ENCODE measurements at regions not wholly inside any gene's neighbourhood (a gene's known extent, or its start where the extent isn't known, plus 50 kb on each side); places are given as distances from the start of the nearest gene placed in this dataset.
"Not testable (repeated sequence)": the region's sequence is repeated elsewhere in the genome, so short reads cannot be mapped to it uniquely, and the experiment has no call there.

DNA sequence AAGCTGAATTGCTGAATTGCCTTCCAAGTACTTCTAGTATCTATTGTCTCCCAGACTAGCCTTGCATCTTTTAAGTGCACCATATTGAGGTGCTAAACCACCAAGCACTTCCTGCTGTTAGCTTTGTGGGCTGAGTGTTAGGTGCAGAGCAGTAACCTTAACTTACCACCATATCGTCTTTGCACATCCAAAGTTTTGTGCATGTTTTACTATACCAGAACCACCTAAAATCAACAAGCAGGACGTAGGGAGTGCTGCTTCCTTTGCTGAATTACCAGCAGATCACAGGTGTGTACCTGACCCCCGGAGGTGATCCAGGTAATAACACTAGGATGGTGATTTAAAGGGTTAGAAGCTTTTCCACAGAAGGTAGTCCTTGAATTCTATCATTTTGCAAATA is 359.9 kb upstream of the HNRNPA3 start:
- in situ Hi-C loops (cut with HindIII; ENCODE audit: low pct_unique_long_range_greater_than_20kb, low sequenced_read_pairs) = no loop called here
- no peak for DNase-seq (ENCODE audit: low read depth)

DNA sequence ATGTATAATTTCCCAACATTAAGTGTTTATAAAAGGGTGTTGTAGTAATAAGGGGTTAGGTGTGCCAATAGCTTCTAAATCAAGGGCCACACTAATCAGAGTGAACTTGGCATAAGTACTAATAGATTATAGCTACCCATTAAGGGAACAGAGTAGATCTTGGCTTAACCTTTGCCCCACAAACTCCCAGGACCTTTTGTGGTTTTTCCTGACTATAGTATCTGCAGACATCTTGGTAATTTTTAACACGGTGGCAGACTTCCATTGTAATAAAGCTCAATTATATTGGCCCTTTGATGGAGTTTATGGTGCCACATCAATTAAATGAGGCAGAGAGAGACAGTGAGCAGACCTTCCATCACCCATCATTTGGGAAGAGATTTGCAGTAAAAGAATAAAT is 358.5 kb upstream of the HNRNPA3 start:
- in situ Hi-C loops (cut with HindIII; ENCODE audit: low pct_unique_long_range_greater_than_20kb, low sequenced_read_pairs) = no loop called here
- DNase-seq (ENCODE audit: low read depth) = no peak

DNA sequence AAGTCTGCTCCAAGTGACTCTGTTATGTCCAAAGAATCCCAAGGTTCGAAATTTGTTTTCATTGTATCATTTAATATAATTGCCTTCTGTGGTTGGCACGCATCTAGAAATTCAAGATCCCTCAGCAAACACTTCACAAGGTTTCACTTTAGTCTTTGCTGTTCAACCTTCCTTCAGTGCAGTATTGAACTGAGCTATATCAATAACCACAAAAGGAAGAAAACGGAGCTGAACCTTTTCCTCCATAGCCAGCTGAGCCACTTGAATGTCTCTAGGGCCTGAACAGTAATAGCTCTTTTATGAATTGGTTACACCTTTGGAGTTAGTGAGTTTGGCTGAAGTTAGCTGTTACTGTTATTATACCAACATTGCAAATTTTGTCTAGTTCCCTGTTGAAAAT is 357.7 kb upstream of the HNRNPA3 start:
- in situ Hi-C loops (cut with HindIII; ENCODE audit: low pct_unique_long_range_greater_than_20kb, low sequenced_read_pairs) = no loop called here
- DNase-seq (ENCODE audit: low read depth) = no peak

DNA sequence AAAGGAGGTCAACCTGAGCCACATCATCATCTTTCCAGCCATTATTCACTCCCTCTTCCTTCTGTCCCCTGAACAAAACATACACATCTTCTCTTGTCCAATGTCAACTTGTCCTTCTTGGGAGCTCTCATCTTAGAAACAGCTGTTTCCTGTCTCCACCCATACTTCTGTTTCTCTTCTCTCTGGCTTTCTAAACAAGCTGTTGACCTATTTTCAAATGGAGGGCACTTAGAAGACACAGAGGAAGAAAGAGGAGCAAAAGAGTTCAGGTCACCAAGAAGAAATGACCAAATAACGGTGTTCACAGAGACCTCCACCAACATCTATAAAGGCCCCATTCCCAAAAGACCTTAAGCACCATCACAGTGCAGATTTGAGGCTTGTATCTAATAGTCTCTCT is 355.9 kb upstream of the HNRNPA3 start:
- in situ Hi-C loops (cut with HindIII; ENCODE audit: low pct_unique_long_range_greater_than_20kb, low sequenced_read_pairs) = no loop called here
- DNase-seq (ENCODE audit: low read depth) = no peak

DNA sequence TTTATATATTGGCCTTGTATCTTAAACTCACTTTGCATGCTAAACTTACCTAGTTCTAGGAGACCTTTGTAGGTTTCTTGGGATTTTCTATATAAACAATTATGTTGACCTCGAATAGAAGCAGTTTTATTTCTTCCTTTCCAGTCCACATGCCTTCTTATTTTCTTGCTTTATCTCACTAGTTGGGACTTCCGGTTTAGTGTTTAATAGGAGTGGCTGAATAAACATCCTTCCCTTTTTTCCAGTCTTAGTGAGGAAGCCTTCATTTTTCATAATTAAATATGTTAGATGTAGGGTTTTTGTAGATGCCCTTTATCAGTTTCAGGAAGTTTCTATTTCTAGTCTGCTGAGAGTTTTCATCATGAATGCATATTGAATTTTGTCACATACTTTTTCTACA is 347.3 kb upstream of the HNRNPA3 start:
- DNase-seq (ENCODE audit: low read depth) = no peak
- in situ Hi-C loops (cut with HindIII; ENCODE audit: low pct_unique_long_range_greater_than_20kb, low sequenced_read_pairs) = no loop called here

DNA sequence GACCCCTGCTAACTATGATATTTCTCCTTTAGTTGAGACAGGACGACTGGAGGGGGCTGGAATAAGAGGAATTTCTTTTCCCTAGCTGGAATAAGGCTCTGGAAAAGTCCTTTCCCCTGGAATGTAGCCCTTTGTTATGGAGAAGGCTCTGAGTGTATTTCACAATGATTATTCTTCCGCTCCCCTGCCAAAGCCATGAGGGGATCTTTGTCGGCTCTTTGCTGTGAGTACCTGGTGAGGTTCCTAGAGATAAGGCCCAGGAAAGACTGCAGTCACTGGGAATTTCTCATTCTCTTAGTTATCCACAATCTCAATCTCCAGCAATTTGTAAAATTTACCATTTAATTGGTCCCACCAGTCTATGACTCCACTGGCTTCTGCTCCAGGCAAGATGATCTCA is 340.2 kb upstream of the HNRNPA3 start:
- in situ Hi-C loops (cut with HindIII; ENCODE audit: low pct_unique_long_range_greater_than_20kb, low sequenced_read_pairs) = no loop called here
- no peak for DNase-seq (ENCODE audit: low read depth)

DNA sequence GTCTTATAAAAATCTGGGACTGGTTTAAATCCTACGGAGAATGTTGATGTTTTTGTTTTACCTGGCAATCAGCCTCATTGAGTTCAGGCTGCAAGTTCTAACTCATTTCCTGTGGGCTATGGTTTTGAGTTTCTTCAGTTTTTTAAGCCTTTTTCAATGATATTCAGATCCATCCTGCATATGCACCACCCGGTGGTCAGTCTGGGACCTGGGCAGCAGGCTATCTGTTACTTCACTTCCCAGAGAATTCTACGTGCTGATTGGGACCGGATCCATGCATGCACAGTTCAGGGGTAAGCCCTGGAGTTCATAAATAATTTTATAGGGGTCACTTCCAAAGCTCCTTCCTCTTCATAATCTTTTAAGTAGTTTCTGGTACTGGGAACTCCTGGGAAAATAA is 339.2 kb upstream of the HNRNPA3 start:
- in situ Hi-C loops (cut with HindIII; ENCODE audit: low pct_unique_long_range_greater_than_20kb, low sequenced_read_pairs) = no loop called here
- DNase-seq (ENCODE audit: low read depth) = no peak

DNA sequence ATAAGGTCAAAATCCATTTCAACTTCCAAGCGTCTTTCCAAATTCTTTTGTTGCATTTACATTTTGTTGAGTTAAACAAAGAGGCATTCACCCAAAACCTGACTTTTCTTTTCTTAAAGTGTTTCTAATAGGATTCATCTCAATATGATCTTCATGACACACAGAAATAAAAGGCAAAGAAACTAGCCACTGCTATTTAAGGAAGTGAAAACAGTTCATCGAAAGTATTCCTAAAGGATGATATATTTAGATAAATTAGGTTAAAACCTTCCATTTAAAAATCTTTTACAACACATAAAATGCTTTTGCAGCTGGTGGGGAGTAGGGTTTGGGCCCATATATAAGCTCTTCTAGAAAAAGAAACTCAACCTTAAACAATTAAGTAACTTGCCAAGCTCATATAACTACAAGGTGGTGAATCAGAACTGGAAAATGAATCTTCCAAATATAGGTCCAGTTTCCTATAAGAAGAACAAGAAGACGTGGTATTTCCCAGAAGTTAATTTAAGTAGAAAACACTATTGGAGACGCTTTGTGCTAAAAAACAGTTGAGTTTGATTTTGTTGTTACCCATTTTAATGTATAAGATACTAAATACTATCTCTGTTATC is 336.0 kb upstream of the HNRNPA3 start:
- DNase-seq (ENCODE audit: low read depth) = no peak
- in situ Hi-C loops (cut with HindIII; ENCODE audit: low pct_unique_long_range_greater_than_20kb, low sequenced_read_pairs) = no loop called here

DNA sequence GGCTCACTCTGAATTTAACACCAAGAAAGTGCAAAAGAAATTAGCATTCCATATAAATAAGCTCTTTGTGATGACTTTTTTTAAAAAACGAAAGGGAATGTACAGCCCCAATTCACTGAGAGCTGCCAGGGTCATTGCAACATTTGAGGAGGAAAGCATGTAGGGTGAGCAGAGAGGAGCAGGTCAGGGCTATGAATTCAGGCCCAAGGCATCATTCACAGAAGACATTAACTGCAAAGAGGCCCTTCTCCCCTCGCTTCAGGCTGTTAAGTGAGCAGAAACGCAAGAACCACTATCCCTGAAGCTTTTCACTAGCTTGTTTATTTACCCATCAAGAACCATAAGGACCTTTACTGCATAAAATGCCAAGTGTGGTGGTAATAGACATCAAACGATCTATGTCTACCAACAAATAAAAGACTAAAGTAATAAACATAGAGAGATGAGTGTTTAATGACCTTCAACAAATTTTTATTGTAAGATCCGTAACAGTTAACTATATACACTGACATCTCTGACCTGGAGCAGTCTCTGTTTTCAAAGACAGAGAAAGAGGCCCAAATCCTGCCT is 333.1 kb upstream of the HNRNPA3 start:
- in situ Hi-C loops (cut with HindIII; ENCODE audit: low pct_unique_long_range_greater_than_20kb, low sequenced_read_pairs) = no loop called here
- DNase-seq (ENCODE audit: low read depth) = no peak

DNA sequence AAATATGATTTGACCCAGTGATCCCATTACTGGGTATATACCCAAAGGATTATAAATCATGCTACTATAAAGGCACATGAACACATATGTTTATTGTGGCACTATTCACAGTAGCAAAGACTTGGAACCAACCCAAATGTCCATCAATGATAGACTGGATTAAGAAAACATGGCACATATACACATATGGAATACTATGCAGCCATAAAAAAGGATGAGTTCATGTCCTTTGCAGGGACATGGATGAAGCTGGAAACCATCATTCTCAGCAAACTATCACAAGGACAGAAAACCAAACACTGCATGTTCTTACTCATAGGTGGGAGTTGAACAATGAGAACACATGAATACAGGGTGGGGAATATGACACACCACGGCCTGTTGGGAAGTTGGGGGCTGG is 330.5 kb upstream of the HNRNPA3 start:
- DNase-seq (ENCODE audit: low read depth); in situ Hi-C loops (cut with HindIII; ENCODE audit: low pct_unique_long_range_greater_than_20kb, low sequenced_read_pairs): not testable (repeated sequence)

DNA sequence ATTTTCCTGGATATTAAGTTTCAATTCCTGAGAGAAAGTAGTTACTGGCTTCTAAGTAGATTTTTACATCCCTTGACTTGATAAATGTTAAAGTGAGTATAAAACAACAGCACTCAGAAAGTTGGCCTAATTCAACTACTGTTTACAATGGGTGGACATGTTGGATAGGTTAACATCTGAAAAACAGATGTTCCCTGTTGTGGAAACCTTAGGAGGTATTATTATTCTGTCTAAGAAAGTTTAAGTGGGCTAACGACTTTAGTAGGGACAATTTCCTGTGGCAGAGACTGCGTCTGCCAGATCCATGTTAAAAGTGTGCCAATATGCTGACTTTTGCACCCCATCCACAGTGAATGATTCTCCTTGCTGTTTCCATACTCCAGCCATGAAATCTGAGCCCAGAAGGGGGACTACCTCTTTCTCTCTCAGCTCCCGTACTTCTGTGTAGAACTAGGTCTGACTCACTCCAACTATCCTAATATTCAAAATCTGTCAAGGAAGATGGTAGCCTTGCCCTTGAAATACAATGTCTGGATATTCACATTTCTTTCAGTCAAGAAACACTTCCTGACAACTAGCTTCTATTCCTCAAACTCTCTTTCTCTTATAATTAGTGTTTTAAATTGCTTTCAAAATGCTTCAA is 327.5 kb upstream of the HNRNPA3 start:
- DNase-seq (ENCODE audit: low read depth) = no peak
- in situ Hi-C loops (cut with HindIII; ENCODE audit: low pct_unique_long_range_greater_than_20kb, low sequenced_read_pairs) = no loop called here

DNA sequence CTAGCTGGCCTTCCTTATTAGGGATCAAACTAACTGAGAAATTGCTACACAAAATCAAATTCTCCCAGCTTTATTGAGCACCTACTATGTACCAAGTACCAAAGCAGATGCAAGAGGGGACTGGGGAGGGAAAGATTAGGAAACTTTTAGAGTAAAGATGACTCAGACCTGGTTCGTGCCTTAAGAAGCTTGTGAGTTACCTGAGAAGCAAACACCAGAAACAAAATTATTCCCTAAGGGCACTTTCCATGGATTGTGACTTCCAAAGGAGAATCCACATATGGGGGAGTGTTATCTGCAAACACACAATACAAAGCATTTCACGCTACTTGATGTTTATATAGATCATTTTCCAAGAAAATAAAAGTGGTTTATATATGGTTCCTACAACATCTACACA is 326.9 kb upstream of the HNRNPA3 start:
- DNase-seq (ENCODE audit: low read depth) = no peak
- in situ Hi-C loops (cut with HindIII; ENCODE audit: low pct_unique_long_range_greater_than_20kb, low sequenced_read_pairs) = no loop called here

DNA sequence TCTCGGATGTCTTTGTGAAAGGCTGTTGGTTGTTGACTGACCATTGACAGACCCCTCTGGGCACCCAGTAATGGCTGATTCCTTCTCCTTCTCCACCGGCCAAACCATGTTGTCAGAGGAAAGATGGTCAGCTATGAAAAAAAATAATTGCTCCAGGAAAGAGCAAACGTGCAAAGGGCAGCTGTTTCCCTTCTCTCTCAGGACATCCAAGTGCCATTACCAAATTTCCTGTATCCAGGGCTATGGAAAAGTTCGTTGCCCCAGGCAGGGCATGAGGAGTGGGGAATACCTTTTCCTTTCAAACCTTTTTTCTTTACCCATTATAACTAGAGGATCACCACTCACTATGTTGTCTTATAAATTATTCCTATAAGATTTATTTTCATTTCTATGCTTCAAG is 321.5 kb upstream of the HNRNPA3 start:
- in situ Hi-C loops (cut with HindIII; ENCODE audit: low pct_unique_long_range_greater_than_20kb, low sequenced_read_pairs) = no loop called here
- DNase-seq (ENCODE audit: low read depth) = no peak

DNA sequence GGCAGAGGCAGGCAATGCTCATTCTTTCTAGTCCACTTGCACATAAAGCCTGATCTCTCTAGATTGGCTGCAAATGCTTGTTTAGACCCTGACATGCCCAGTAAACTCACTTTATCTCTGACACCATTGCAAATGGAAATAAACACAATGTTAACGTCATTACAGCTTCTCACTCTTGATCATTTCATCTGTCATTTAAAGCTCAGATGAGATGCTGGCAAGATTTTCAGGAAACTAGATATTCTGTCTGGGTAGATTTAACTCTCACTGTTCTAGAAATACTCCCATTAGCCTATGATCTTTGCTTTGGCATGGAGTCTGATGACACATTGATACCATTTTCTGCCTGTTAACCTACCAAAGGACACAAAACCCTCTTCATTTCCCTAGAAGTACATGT is 320.7 kb upstream of the HNRNPA3 start:
- in situ Hi-C loops (cut with HindIII; ENCODE audit: low pct_unique_long_range_greater_than_20kb, low sequenced_read_pairs) = no loop called here
- DNase-seq (ENCODE audit: low read depth) = no peak

DNA sequence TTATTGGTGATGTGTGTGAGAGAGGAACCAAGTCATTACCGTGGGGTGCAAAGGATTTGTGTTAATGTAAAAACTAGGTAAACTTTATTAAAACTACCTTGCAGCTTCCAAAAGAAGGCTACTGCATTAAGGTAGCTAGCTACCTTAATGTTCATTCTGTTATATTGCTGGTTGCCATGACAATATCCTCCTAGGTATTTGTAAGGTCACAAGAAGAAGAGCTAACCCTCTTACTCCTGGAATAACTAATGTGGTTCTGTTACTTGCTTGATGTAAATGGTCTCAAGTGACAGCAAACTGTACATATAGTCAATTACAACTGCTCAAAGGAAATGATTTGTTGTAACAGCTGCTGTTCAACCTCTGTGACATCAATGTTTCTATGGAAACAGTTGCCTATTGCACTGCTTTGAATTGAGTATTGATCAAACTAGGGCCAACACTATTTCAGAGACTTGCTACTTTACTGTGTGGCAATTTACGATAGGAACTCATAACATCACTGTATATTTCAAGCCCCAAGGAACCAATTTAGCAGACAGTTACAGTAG is 319.8 kb upstream of the HNRNPA3 start:
- no peak for DNase-seq (ENCODE audit: low read depth)
- in situ Hi-C loops (cut with HindIII; ENCODE audit: low pct_unique_long_range_greater_than_20kb, low sequenced_read_pairs) = no loop called here

DNA sequence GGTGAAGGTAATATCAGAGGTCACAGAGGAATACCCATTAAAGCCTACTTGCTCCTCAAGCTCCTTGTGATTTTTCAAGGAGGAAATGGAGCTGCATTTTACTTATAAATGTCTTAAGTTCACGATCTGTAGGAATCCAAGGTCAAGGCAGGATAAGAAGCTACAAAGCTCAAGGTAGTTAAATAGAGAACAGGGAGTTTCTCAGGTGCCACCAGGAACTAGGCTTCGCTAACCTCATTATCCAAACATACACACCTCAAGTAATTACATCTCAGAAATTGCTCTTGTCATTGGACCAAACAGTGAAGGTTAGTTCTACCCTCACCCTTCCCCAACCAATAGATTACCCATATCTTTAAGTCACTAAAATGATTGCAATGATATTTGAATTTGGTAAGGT is 317.4 kb upstream of the HNRNPA3 start:
- in situ Hi-C loops (cut with HindIII; ENCODE audit: low pct_unique_long_range_greater_than_20kb, low sequenced_read_pairs) = no loop called here
- no peak for DNase-seq (ENCODE audit: low read depth)

DNA sequence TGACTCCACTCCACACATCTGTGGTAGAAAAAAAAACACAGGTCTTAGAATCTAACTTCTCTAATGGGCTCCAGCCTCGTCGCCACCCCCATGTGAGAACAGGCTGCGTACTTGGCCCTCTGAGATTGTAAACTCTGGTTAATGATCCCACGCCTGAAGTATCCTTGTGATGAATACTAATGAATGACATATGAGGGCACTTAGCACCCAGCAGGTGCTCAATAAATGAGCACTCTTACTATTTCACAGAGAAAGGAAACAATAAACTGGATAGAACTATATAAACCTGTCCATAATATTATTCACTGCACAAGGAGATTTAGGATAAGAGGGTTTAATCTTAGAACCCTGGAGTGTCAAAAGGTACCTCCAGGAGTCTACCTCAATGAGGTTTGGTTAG is 310.1 kb upstream of the HNRNPA3 start:
- in situ Hi-C loops (cut with HindIII; ENCODE audit: low pct_unique_long_range_greater_than_20kb, low sequenced_read_pairs) = no loop called here

DNA sequence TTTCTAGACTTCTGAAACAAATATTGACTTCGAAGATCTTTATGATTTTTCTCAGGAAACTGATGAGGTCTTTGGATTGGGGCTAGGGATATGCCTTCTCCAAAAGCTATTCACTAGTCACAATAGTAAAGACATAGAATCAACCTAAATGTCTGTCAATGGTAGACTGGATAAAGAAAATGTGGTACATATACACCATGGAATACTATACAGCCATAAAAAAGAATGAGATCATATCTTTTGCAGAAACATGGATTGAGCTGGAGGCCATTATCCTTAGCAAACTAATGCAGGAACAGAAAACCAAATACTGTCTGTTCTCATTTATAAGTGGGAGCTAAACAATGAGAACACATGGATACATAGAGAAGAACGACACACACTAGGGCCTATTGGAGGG is 308.5 kb upstream of the HNRNPA3 start:
- in situ Hi-C loops (cut with HindIII; ENCODE audit: low pct_unique_long_range_greater_than_20kb, low sequenced_read_pairs) = not testable (repeated sequence)

More for the DNA sequence above, 310.1 kb upstream of the HNRNPA3 start:
- DNase-seq (ENCODE audit: low read depth) = no peak

DNA sequence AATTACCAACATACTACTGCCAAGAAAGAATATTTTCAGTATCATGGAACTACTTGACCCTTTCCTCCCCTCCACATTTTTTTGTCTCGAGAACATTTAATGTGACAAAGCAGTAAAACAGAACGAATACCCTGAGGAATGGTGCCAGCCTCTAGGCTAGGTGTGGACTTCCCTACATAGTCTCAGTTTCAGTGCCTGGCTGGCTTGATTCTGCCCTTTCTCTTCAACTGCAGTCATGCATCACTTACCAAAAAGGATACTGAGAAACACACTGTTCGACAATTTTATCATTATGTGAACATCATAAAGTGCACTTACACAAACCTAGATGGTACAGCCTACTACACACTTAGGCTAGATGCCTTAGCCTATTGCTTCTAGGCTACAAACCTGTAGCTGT is 305.3 kb upstream of the HNRNPA3 start:
- in situ Hi-C loops (cut with HindIII; ENCODE audit: low pct_unique_long_range_greater_than_20kb, low sequenced_read_pairs) = no loop called here
- no peak for DNase-seq (ENCODE audit: low read depth)

More for the DNA sequence above, 308.5 kb upstream of the HNRNPA3 start:
- DNase-seq (ENCODE audit: low read depth) = not testable (repeated sequence)

DNA sequence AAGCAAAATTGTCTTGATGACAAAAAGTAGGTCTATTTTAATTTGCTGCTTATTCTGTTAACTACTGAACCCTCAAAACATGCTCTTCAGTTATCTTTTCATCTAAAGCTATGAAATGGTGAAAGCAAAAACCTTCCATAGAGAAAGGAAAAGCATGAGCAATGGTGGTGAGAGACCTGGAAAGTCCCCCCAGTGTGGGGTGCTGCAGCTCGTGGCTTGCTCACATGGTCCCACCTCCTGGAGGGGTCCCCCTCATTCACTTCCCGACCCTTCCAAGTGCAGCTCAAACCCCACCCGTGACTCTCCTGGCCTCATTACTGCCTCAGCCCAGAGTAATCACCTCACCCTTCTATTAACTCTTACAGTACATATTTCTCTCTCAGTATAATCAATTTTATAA is 301.8 kb upstream of the HNRNPA3 start:
- in situ Hi-C loops (cut with HindIII; ENCODE audit: low pct_unique_long_range_greater_than_20kb, low sequenced_read_pairs) = no loop called here
- DNase-seq (ENCODE audit: low read depth) = no peak
